ENCODE measurements at regions not wholly inside any gene's neighbourhood (a gene's known extent, or its start where the extent isn't known, plus 50 kb on each side); places are given as distances from the start of the nearest gene placed in this dataset.

- TF ChIP-seq RAD21 (IDR thresholded peaks at IDR 0.05): no peak
- no peak for TF ChIP-seq MAX (IDR thresholded peaks at IDR 0.05)
- TF ChIP-seq REST (IDR thresholded peaks at IDR 0.05): no peak
- TF ChIP-seq HNF4G (IDR thresholded peaks at IDR 0.05): no peak
- no peak for TF ChIP-seq EGR1 (IDR thresholded peaks at IDR 0.05; ENCODE audit: low read depth in 2 of 2)
- no peak for TF ChIP-seq CTCF (IDR thresholded peaks at IDR 0.05; ENCODE audit: low read depth, low read length, missing input control)
- no peak for TF ChIP-seq RXRA (IDR thresholded peaks at IDR 0.05)
- no peak for TF ChIP-seq ATF3 (IDR thresholded peaks at IDR 0.05)
- no peak for TF ChIP-seq FOXA1 (IDR thresholded peaks at IDR 0.05)
- TF ChIP-seq ZBTB33 (IDR thresholded peaks at IDR 0.05): no peak
- no peak for TF ChIP-seq JUND (IDR thresholded peaks at IDR 0.05)
- no peak for TF ChIP-seq SP1 (IDR thresholded peaks at IDR 0.05)
- TF ChIP-seq NR2F2 (IDR thresholded peaks at IDR 0.05): no peak
- TF ChIP-seq HNF4A (conservative IDR thresholded peaks at IDR 0.05): no peak
- no peak for TF ChIP-seq GABPA (IDR thresholded peaks at IDR 0.05 in 1 of 2, conservative IDR thresholded peaks at IDR 0.05 in 1 of 2)
- no peak for TF ChIP-seq YY1 (IDR thresholded peaks at IDR 0.05)
- TF ChIP-seq FOXA2 (IDR thresholded peaks at IDR 0.05): no peak
- no peak for TF ChIP-seq TAF1 (conservative IDR thresholded peaks at IDR 0.05)
- Histone ChIP-seq H3K36me3 (ENCODE audit: control insufficient read depth in 4 of 4, insufficient read depth in 3 of 4, low read depth in 1 of 4, low read length in 3 of 4) (no peaks in the 10 kb centered on the region), H3K27ac (ENCODE audit: low read depth in 1 of 2, low read length in 2 of 2) (no peak overlapping the region), H3K9me3 (ENCODE audit: control insufficient read depth in 4 of 4, low read length in 3 of 4) (no peaks in the 10 kb centered on the region), H3K9ac (ENCODE audit: low read depth in 1 of 2, low read length in 2 of 2) (no peak overlapping the region), H3K4me3 (ENCODE audit: low read depth in 1 of 3, low read length in 3 of 3) (no peak overlapping the region), H3K27me3 (ENCODE audit: control insufficient read depth in 4 of 4, insufficient read depth in 4 of 4, low read length in 3 of 4) (no peaks in the 10 kb centered on the region), H3K4me1 (ENCODE audit: control insufficient read depth in 4 of 4, insufficient read depth in 4 of 4, low read length in 3 of 4) (no peaks in the 10 kb centered on the region)
- WGBS: 84% methylated on average over 2 of the region's 2 CpGs
- DNase-seq (ENCODE audit: low spot score): no peak
These were observed 225.9 kb upstream of the CASK start for GRCh38 chrX:42149281-42149680.
